CD14-positive monocyte (primary cell): ENCODE measurements at regions not wholly inside any gene's neighbourhood (a gene's known extent, or its start where the extent isn't known, plus 50 kb on each side); places are given as distances from the start of the nearest gene placed in this dataset.
"Not testable (repeated sequence)": the region's sequence is repeated elsewhere in the genome, so short reads cannot be mapped to it uniquely, and the experiment has no call there.

Source experiments
- DNase-seq, 3 donors: peaks; one replicate each; pipeline ENCODE4 v3.0.0-alpha.2; 2011 to 2022
- H2AFZ ChIP-seq: 2 replicates; pipeline ENCODE4 v1.6.0; 2012; ENCODE audit warnings: mild to moderate bottlenecking, low read depth, low read length, inconsistent platforms; ENCODE audit not compliant: insufficient read depth, poor library complexity, severe bottlenecking
- H3K27ac ChIP-seq, 2 donors: 1 replicate in 1 of 2; 2 replicates in 1 of 2; pipeline ENCODE4 v1.5.1; 2012 to 2013; ENCODE audit warnings: low read length in 2 of 2, control low read depth in 1 of 2, inconsistent platforms in 1 of 2, low read depth in 1 of 2, mild to moderate bottlenecking in 1 of 2
- H3K27me3 ChIP-seq, 2 donors: one replicate each; pipeline versions ENCODE4 v1.6.0 to v1.6.1; 2011 to 2013; ENCODE audit warnings: low read length in 2 of 2; ENCODE audit not compliant: control insufficient read depth in 2 of 2, insufficient read depth in 2 of 2
- H3K36me3 ChIP-seq, 2 donors: replicated peaks in 1 of 2; 1 replicate in 1 of 2; 2 replicates in 1 of 2; pipeline versions ENCODE4 v1.5.1 to v1.6.1; 2012 to 2013; ENCODE audit warnings: low read length in 2 of 2, control low read depth in 1 of 2, inconsistent platforms in 1 of 2, mild to moderate bottlenecking in 1 of 2; ENCODE audit not compliant: insufficient read depth in 2 of 2, control insufficient read depth in 1 of 2
- H3K4me1 ChIP-seq, 2 donors: 1 replicate in 1 of 2; 2 replicates in 1 of 2; pipeline versions ENCODE4 v1.5.1 to v1.6.1; 2012 to 2013; ENCODE audit warnings: low read length in 2 of 2, control low read depth in 1 of 2, inconsistent platforms in 1 of 2, mild to moderate bottlenecking in 1 of 2, moderate library complexity in 1 of 2; ENCODE audit not compliant: insufficient read depth in 2 of 2, control insufficient read depth in 1 of 2
- H3K4me2 ChIP-seq: replicated peaks from 2 replicates; pipeline ENCODE3; 2012; ENCODE audit warnings: low read length, moderate library complexity, mild to moderate bottlenecking; ENCODE audit not compliant: poor library complexity, severe bottlenecking; ENCODE audit errors: extremely low read depth
- H3K4me3 ChIP-seq, 3 experiments: fragments of 200-600 bp in 1 of 3; sonication (generic) in 1 of 3; replicated peaks in 1 of 3; 1 replicate in 2 of 3; 2 replicates in 1 of 3; pipeline ENCODE4 v1.5.1; 2011 to 2013; ENCODE audit warnings: low read length in 3 of 3, mild to moderate bottlenecking in 3 of 3, control low read depth in 2 of 3, low read depth in 2 of 3, inconsistent platforms in 1 of 3, moderate library complexity in 1 of 3
- H3K79me2 ChIP-seq: 2 replicates; pipeline ENCODE4 v1.6.0; 2012; ENCODE audit warnings: mild to moderate bottlenecking, control low read depth, inconsistent platforms, low read length, moderate library complexity; ENCODE audit not compliant: insufficient read depth
- H3K9ac ChIP-seq: 2 replicates; pipeline ENCODE4 v1.6.0; 2017; ENCODE audit warnings: low read length, mild to moderate bottlenecking; ENCODE audit not compliant: insufficient read depth, poor library complexity, severe bottlenecking
- H3K9me3 ChIP-seq, 2 donors: replicated peaks in 1 of 2; 1 replicate in 1 of 2; 2 replicates in 1 of 2; pipeline versions ENCODE4 v1.5.1 to v1.6.1; 2012 to 2013; ENCODE audit warnings: low read length in 2 of 2, control low read depth in 1 of 2; ENCODE audit not compliant: control insufficient read depth in 1 of 2, insufficient read depth in 1 of 2
- H4K20me1 ChIP-seq: 2 replicates; pipeline ENCODE4 v1.6.0; 2012; ENCODE audit warnings: mild to moderate bottlenecking, low read length, control low read depth, moderate library complexity; ENCODE audit not compliant: insufficient read depth
- H3K27ac Mint-ChIP-seq, 7 donors: one replicate each; pipeline ENCODE4 v1.8.0; 2020; ENCODE audit warnings: mild to moderate bottlenecking in 7 of 7, mixed read lengths in 7 of 7, moderate library complexity in 6 of 7, inconsistent platforms in 2 of 7
- H3K27me3 Mint-ChIP-seq, 3 donors: one replicate each; pipeline ENCODE4 v1.8.0; 2021 to 2022; ENCODE audit warnings: low read depth in 3 of 3, mild to moderate bottlenecking in 3 of 3, mixed read lengths in 3 of 3, moderate library complexity in 3 of 3, inconsistent platforms in 1 of 3
- H3K36me3 Mint-ChIP-seq, 2 donors: one replicate each; pipeline ENCODE4 v1.8.0; 2020; ENCODE audit warnings: mixed read lengths in 2 of 2, inconsistent platforms in 1 of 2, mild to moderate bottlenecking in 1 of 2
- H3K4me1 Mint-ChIP-seq: one replicate; pipeline ENCODE4 v1.8.0; 2020; ENCODE audit warnings: mild to moderate bottlenecking, mixed read lengths
- H3K4me3 Mint-ChIP-seq, 2 donors: one replicate each; pipeline ENCODE4 v1.8.0; 2020; ENCODE audit warnings: mild to moderate bottlenecking in 2 of 2, mixed read lengths in 2 of 2, moderate library complexity in 1 of 2
- H3K9me3 Mint-ChIP-seq, 7 donors: one replicate each; pipeline ENCODE4 v1.8.0; 2020 to 2022; ENCODE audit warnings: mixed read lengths in 7 of 7, mild to moderate bottlenecking in 6 of 7, moderate library complexity in 6 of 7, inconsistent platforms in 2 of 7
- CTCF ChIP-seq: fragments of 200-600 bp; IDR thresholded peaks from one replicate; pipeline ENCODE4 v1.8.0; 2022; ENCODE audit warnings: antibody characterized with exemption, mild to moderate bottlenecking
- WGBS: methylation state at CpG from one replicate; pipeline ENCODE4 v1.1.5; 2013; ENCODE audit warnings: missing lambda C conversion rate; ENCODE audit not compliant: insufficient coverage; 5-methylcytosine and 5-hydroxymethylcytosine counted together
- intact Hi-C, 2 donors: fragments of 100-400 bp; cut with micrococcal nuclease; formaldehyde crosslinking; loops; one replicate each; pipeline versions ENCODE4 v1.15.0 to v1.15.1; 2023

GRCh38 chr4:81304871-81305270, 89.8 kb upstream of the PRKG2 start:
- Histone ChIP-seq H3K4me2 (no peak overlapping the region), H3K9ac (no peak overlapping the region), H3K4me1 (no peaks in the 10 kb centered on the region), H3K27me3 (no peaks in the 10 kb centered on the region), H3K9me3 (no peaks in the 10 kb centered on the region), H4K20me1 (no peaks in the 10 kb centered on the region), H3K79me2 (no peaks in the 10 kb centered on the region), H3K36me3 (no peaks in the 10 kb centered on the region), H3K4me3 (no peak overlapping the region), H3K27ac (no peak overlapping the region), H2AFZ (no peak overlapping the region)
- Mint-ChIP-seq H3K4me3 (no peak overlapping the region), H3K27ac (no peak overlapping the region), H3K27me3 (peaks cover 0 to 3% (median 0%) of the 10 kb centered on the region in 3 donors), H3K9me3 (peaks cover 0 to 6% (median 2%) of the 10 kb centered on the region in 7 donors), H3K36me3 (no peaks in the 10 kb centered on the region), H3K4me1 (no peaks in the 10 kb centered on the region)
- DNase-seq, result no peak
- 80% methylated on average over 1 of the region's 4 CpGs for WGBS
- intact Hi-C loops, result no loop called here
- TF ChIP-seq CTCF, result no peak

GRCh38 chr4:81300352-81300751, 85.3 kb upstream of the PRKG2 start:
- H3K27me3 ChIP-seq, H3K79me2 ChIP-seq, H3K36me3 ChIP-seq, H3K27ac Mint-ChIP-seq, H3K27me3 Mint-ChIP-seq, intact Hi-C loops, H3K9ac ChIP-seq, DNase-seq, H3K4me3 Mint-ChIP-seq, H2AFZ ChIP-seq, H3K36me3 Mint-ChIP-seq, H3K4me1 ChIP-seq, H3K9me3 ChIP-seq, H3K4me1 Mint-ChIP-seq, H3K4me3 ChIP-seq, H3K4me2 ChIP-seq, H3K27ac ChIP-seq, H4K20me1 ChIP-seq: not testable (repeated sequence)
- WGBS, result 96% methylated on average over 4 of the region's 4 CpGs
- peaks cover 0 to 18% (median 13%) of the 10 kb centered on the region in 7 donors for H3K9me3 Mint-ChIP-seq
